ENCODE measurements at regions not wholly inside any gene's neighbourhood (a gene's known extent, or its start where the extent isn't known, plus 50 kb on each side); places are given as distances from the start of the nearest gene placed in this dataset.

DNA sequence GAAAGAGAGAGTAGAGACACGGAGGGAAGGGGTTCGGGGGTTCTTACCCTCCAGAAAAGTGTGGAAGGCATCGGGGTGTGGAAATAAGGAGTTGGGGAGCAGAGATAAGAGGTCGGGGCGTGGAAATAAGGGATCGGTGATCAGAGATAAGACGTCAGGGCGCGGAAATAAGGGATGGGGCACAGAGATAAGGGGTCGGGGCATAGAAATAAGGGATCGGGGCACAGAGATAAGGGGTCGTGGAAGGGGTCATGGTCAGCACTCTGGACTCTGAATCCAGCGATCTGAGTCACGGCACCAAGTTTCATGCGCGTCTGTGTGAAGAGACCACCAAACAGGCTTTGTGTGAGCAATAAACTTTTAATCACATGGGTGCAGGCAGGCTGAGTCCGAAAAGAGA lies 119.1 kb downstream of the PCDH10 start:
- no peak for TF ChIP-seq POLR2A (IDR thresholded peaks at IDR 0.05)
- TF ChIP-seq, protein P1, sequence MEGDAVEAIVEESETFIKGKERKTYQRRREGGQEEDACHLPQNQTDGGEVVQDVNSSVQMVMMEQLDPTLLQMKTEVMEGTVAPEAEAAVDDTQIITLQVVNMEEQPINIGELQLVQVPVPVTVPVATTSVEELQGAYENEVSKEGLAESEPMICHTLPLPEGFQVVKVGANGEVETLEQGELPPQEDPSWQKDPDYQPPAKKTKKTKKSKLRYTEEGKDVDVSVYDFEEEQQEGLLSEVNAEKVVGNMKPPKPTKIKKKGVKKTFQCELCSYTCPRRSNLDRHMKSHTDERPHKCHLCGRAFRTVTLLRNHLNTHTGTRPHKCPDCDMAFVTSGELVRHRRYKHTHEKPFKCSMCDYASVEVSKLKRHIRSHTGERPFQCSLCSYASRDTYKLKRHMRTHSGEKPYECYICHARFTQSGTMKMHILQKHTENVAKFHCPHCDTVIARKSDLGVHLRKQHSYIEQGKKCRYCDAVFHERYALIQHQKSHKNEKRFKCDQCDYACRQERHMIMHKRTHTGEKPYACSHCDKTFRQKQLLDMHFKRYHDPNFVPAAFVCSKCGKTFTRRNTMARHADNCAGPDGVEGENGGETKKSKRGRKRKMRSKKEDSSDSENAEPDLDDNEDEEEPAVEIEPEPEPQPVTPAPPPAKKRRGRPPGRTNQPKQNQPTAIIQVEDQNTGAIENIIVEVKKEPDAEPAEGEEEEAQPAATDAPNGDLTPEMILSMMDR (IDR thresholded peaks at IDR 0.05), result no peak
- TF ChIP-seq POLR2AphosphoS5 (IDR thresholded peaks at IDR 0.05), result no peak
- no peak for TF ChIP-seq EP300 (IDR thresholded peaks at IDR 0.05; ENCODE audit: low read depth)
